ENCODE measurements at regions not wholly inside any gene's neighbourhood (a gene's known extent, or its start where the extent isn't known, plus 50 kb on each side); places are given as distances from the start of the nearest gene placed in this dataset.
A peak's percentile ranks its signal among the peaks of the same experiment; 100 is the strongest.

- DNase-seq (ENCODE audit: low read depth): peak; percentile 10
- TF ChIP-seq, protein P1, sequence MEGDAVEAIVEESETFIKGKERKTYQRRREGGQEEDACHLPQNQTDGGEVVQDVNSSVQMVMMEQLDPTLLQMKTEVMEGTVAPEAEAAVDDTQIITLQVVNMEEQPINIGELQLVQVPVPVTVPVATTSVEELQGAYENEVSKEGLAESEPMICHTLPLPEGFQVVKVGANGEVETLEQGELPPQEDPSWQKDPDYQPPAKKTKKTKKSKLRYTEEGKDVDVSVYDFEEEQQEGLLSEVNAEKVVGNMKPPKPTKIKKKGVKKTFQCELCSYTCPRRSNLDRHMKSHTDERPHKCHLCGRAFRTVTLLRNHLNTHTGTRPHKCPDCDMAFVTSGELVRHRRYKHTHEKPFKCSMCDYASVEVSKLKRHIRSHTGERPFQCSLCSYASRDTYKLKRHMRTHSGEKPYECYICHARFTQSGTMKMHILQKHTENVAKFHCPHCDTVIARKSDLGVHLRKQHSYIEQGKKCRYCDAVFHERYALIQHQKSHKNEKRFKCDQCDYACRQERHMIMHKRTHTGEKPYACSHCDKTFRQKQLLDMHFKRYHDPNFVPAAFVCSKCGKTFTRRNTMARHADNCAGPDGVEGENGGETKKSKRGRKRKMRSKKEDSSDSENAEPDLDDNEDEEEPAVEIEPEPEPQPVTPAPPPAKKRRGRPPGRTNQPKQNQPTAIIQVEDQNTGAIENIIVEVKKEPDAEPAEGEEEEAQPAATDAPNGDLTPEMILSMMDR (IDR thresholded peaks at IDR 0.05; ENCODE audit: insufficient read depth, low read depth, low read length): no peak
- no peak overlapping the region for H3K4me3 ChIP-seq (ENCODE audit: low read depth, low read length)
Measured at GRCh38 chr10:62503872-62504271, 129.7 kb downstream of the ZNF365 start.

GRCh38 chr10:62506371-62506770 is 132.2 kb downstream of the ZNF365 start:
- no peak for DNase-seq (ENCODE audit: low read depth)
- no peak overlapping the region for H3K4me3 ChIP-seq (ENCODE audit: low read depth, low read length)
- TF ChIP-seq, protein P1 (IDR thresholded peaks at IDR 0.05; ENCODE audit: insufficient read depth, low read depth, low read length): no peak

- no peak overlapping the region for H3K4me3 ChIP-seq (ENCODE audit: low read depth, low read length)
- TF ChIP-seq, protein P1 (IDR thresholded peaks at IDR 0.05; ENCODE audit: insufficient read depth, low read depth, low read length): no peak
- DNase-seq (ENCODE audit: low read depth): no peak
Measured at GRCh38 chr10:62511238-62511637, 137.1 kb downstream of the ZNF365 start.

- no peak for DNase-seq (ENCODE audit: low read depth)
- H3K4me3 ChIP-seq (ENCODE audit: low read depth, low read length): no peak overlapping the region
Measured at GRCh38 chr10:62511656-62512055, 137.5 kb downstream of the ZNF365 start.

DNA sequence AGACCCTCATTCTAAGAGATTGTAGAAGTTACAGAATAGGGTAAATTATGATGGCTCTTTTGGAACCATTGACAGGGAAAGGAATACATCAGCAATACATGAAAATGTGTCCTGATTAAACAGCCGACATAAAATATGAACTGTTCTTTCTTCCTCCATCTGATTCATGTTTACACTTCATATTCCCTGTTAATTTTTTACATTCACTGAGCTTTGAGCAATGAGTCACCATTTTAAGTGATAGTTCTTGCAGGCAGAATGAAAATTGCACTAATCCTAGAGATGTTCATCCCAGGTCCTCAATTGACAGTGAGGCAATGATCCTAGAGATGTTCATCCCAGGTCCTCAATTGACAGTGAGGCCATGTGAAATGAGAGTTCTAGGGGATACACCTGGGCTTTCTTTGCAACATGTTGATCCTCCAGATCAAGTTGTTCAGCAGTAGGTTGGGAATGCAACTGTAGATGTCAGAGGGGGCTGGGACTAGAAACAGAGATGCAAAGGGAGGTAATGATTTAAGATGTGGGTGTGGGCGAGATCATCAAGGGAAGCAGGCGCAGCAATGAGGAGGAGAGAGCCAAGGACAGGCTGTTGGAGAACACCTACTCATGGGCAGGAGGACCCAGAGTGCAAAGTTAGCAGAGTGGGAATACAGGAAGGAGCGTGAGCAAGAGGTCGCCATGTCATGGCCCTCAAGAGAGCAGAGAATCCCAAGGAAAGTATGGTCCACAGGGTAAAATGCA is 138.7 kb downstream of the ZNF365 start:
- no peak overlapping the region for H3K4me3 ChIP-seq (ENCODE audit: low read depth, low read length)
- peak; percentile 43 for DNase-seq (ENCODE audit: low read depth)
- TF ChIP-seq, protein P1 (IDR thresholded peaks at IDR 0.05; ENCODE audit: insufficient read depth, low read depth, low read length): no peak

More at GRCh38 chr10:62511656-62512055, 137.5 kb downstream of the ZNF365 start:
- TF ChIP-seq, protein P1 (IDR thresholded peaks at IDR 0.05; ENCODE audit: insufficient read depth, low read depth, low read length): no peak

DNA sequence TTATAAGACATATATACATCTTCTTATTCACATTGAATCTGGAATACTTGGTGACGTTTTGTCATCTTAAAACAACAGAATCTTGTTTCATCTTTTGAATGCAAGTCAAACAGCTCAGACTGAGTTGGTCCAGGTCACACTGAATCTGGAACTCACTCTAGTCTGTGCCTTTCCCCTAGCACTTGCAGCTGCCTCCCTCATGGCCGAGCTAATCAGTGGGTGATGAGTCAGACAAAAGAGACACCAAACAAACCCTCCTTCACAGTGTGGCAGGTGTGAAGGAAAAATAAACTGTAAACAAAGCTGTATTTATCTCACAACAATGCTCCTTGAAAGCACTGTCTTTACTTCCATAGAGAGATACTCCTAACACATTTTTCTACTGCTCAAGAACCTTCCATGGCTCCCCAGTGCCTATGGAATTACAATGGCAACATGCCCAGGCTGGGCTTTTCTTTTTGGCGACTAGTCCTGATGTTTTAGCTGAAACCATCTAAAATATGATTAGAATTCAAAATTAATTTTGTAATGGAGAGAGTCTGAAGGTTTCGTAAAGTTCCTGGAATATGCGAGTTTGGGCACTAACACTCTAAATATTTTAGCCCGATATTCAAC is 140.0 kb downstream of the ZNF365 start:
- TF ChIP-seq, protein P1 (IDR thresholded peaks at IDR 0.05; ENCODE audit: insufficient read depth, low read depth, low read length): no peak
- H3K4me3 ChIP-seq (ENCODE audit: low read depth, low read length): no peak overlapping the region
- DNase-seq (ENCODE audit: low read depth): peak; percentile 34

All from fibroblast of villous mesenchyme (primary cell).